ENCODE measurements at regions not wholly inside any gene's neighbourhood (a gene's known extent, or its start where the extent isn't known, plus 50 kb on each side); places are given as distances from the start of the nearest gene placed in this dataset.

GRCh38 chr4:138964716-138965426 lies 50.7 kb upstream of the NOCT start:
- no peak for DNase-seq

GRCh38 chr4:138963412-138963811 lies 52.2 kb upstream of the NOCT start:
- DNase-seq, result no peak

GRCh38 chr4:138961664-138962063 lies 53.9 kb upstream of the NOCT start:
- no peak for DNase-seq

- DNase-seq, result no peak
Observed at GRCh38 chr4:138961129-138961528, 54.5 kb upstream of the NOCT start.

- DNase-seq, result no peak
Observed at GRCh38 chr4:138960175-138960710, 55.3 kb upstream of the NOCT start.

GRCh38 chr4:138959097-138959815 lies 56.3 kb upstream of the NOCT start:
- no peak for DNase-seq

GRCh38 chr4:138958519-138958918 lies 57.1 kb upstream of the NOCT start:
- no peak for DNase-seq

GRCh38 chr4:138957302-138957701 lies 58.3 kb upstream of the NOCT start:
- no peak for DNase-seq

- no peak for DNase-seq
Observed at GRCh38 chr4:138954428-138954827, 61.2 kb upstream of the NOCT start.

- DNase-seq, result no peak
Observed at GRCh38 chr4:138953961-138954371, 61.6 kb upstream of the NOCT start.

GRCh38 chr4:138952411-138952810 lies 63.2 kb upstream of the NOCT start:
- no peak for DNase-seq

GRCh38 chr4:138951764-138952163 lies 63.8 kb upstream of the NOCT start:
- no peak for DNase-seq

GRCh38 chr4:138949866-138950265 lies 65.7 kb upstream of the NOCT start:
- DNase-seq, result no peak

GRCh38 chr4:138948918-138949317 lies 66.7 kb upstream of the NOCT start:
- no peak for DNase-seq

GRCh38 chr4:138946306-138946705 lies 69.3 kb upstream of the NOCT start:
- no peak for DNase-seq

GRCh38 chr4:138945840-138946239 lies 69.7 kb upstream of the NOCT start:
- no peak for DNase-seq

GRCh38 chr4:138945401-138945800 lies 70.2 kb upstream of the NOCT start:
- no peak for DNase-seq

- DNase-seq, result no peak
Observed at GRCh38 chr4:138943893-138944292, 71.7 kb upstream of the NOCT start.

- DNase-seq, result no peak
Observed at GRCh38 chr4:138941037-138941436, 74.5 kb upstream of the NOCT start.

GRCh38 chr4:138939960-138940359 lies 75.6 kb upstream of the NOCT start:
- no peak for DNase-seq

- DNase-seq, result no peak
Observed at GRCh38 chr4:138938366-138938690, 77.3 kb upstream of the NOCT start.

GRCh38 chr4:138935135-138935807 lies 80.3 kb upstream of the NOCT start:
- no peak for DNase-seq

- DNase-seq, result no peak
Observed at GRCh38 chr4:138927072-138927471, 88.5 kb upstream of the NOCT start.

- no peak for DNase-seq
Observed at GRCh38 chr4:138925495-138925894, 90.1 kb upstream of the NOCT start.

All from effector CD8-positive, alpha-beta T cell (primary cell).